Epithelial cell of proximal tubule (primary cell): ENCODE measurements at regions not wholly inside any gene's neighbourhood (a gene's known extent, or its start where the extent isn't known, plus 50 kb on each side); places are given as distances from the start of the nearest gene placed in this dataset.

ENCODE experiments used
- DNase-seq: peaks from one replicate; pipeline ENCODE4 v3.0.0-alpha.2; 2011; ENCODE audit warnings: low read depth
- H3K4me3 ChIP-seq: 2 replicates; pipeline ENCODE4 v1.5.1; 2011; ENCODE audit warnings: low read depth, mild to moderate bottlenecking, low read length
- CTCF ChIP-seq: conservative IDR thresholded peaks from 2 replicates; pipeline ENCODE4 v1.5.1; 2012; ENCODE audit warnings: low read depth, mild to moderate bottlenecking, low read length

DNA sequence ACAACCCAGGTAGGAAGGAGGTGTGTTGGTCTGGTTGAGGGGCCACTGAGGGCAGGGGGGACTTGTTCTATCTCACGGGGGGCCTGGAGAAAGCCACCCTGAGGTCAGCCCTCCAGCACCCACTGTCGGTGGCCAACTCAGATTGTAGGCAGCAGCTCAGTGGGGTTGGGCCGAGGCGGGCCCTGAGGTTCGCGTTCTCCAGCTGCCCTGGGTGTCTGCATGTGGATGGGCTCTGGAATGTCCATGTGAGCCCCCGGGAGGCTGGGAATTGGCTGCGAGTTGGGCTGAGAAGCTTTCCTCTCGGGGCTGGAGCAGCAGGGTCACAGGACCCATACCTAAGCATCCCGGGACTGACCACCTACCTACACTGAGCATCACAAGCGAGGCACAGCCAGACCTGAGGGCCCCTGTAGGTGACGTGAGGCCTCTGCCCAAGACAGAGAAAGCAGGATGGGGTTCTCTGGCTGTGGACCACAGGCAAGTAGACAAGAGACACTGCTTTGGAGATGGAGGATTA, 70.3 kb upstream of the HAAO start:
- H3K4me3 ChIP-seq: no peak overlapping the region
- no peak for TF ChIP-seq CTCF
- DNase-seq: no peak

GRCh38 chr2:42861321-42861720, 68.9 kb upstream of the HAAO start:
- no peak overlapping the region for H3K4me3 ChIP-seq
- TF ChIP-seq CTCF: no peak
- DNase-seq: no peak

- no peak for TF ChIP-seq CTCF
- no peak for DNase-seq
- H3K4me3 ChIP-seq: no peak overlapping the region
These were observed 68.1 kb upstream of the HAAO start for GRCh38 chr2:42860319-42861094.

DNA sequence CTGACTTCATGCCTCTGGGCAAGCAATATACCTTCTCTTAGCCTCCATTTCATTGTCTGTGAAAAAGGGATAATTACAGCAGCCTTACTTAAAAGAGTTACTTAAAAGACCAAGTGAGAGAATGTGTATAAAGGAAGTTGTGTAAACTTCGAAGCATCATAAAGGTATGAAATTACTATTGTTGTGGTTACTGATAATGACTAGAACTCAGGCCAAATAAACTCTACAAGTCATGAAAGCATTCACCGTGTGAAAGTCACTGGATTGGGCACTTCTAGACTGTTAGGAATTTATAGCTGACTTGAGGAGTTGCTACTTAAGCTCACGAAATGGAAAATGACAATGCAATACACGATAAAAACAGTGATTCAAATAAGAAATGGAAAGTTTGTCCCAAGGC, 67.4 kb upstream of the HAAO start:
- no peak for TF ChIP-seq CTCF
- H3K4me3 ChIP-seq: no peak overlapping the region
- DNase-seq: no peak

DNA sequence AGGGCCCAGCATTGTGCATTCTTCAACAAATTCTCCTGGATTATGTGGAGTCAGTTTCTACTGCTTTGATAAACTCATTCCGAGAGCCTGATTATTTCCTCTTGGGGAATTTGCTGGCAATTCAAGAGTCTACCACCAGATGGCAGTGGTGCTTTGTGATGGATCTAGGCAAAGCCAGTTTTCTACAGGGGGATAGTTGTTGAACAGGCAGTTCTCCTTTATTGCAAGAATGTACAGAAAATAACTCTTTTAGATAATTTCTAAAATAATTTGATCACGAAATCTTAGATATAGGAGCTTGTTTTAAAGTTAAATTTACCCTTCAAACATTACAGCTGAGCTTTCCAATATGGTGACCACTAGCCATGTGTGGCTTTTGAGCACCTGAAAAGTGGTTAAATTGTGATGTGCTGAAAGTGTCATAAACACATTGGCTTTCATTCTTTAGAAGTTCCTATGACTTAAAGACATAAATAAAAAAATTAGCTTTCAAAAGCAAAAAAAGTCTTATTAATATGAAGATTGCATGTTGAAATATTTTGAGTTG, 66.7 kb upstream of the HAAO start:
- H3K4me3 ChIP-seq: no peak overlapping the region
- no peak for DNase-seq
- peak; percentile 99 for TF ChIP-seq CTCF

- TF ChIP-seq CTCF: no peak
- DNase-seq: no peak
- no peak overlapping the region for H3K4me3 ChIP-seq
These were observed 66.0 kb upstream of the HAAO start for GRCh38 chr2:42858140-42859005.
